Glomerular visceral epithelial cell (primary cell): ENCODE measurements at regions not wholly inside any gene's neighbourhood (a gene's known extent, or its start where the extent isn't known, plus 50 kb on each side); places are given as distances from the start of the nearest gene placed in this dataset.
"Not testable (repeated sequence)": the region's sequence is repeated elsewhere in the genome, so short reads cannot be mapped to it uniquely, and the experiment has no call there.

ENCODE experiments used
- DNase-seq: peaks from one replicate; pipeline ENCODE4 v3.0.0-alpha.2; 2016; ENCODE audit errors: extremely low spot score

- no peak for DNase-seq
Measured at GRCh38 chr13:68666774-68667397, 1436.8 kb upstream of the PCDH9 start.

GRCh38 chr13:68645814-68646213, 1415.7 kb upstream of the PCDH9 start:
- no peak for DNase-seq

- no peak for DNase-seq
Measured at GRCh38 chr13:68644611-68645010, 1414.5 kb upstream of the PCDH9 start.

GRCh38 chr13:68636784-68637183, 1406.6 kb upstream of the PCDH9 start:
- DNase-seq, result no peak

- no peak for DNase-seq
Measured at GRCh38 chr13:68628994-68629393, 1398.9 kb upstream of the PCDH9 start.

- DNase-seq, result no peak
Measured at GRCh38 chr13:68627379-68627778, 1397.2 kb upstream of the PCDH9 start.

- DNase-seq, result no peak
Measured at GRCh38 chr13:68616600-68617222, 1386.6 kb upstream of the PCDH9 start.

- no peak for DNase-seq
Measured at GRCh38 chr13:68609661-68610060, 1379.5 kb upstream of the PCDH9 start.

- DNase-seq, result peak; percentile 9
Measured at GRCh38 chr13:68608147-68608546, 1378.0 kb upstream of the PCDH9 start.

GRCh38 chr13:68597641-68598040, 1367.5 kb upstream of the PCDH9 start:
- DNase-seq, result no peak

GRCh38 chr13:68588623-68589022, 1358.5 kb upstream of the PCDH9 start:
- DNase-seq, result no peak

GRCh38 chr13:68584776-68585175, 1354.6 kb upstream of the PCDH9 start:
- DNase-seq, result no peak

- no peak for DNase-seq
Measured at GRCh38 chr13:68574053-68574452, 1343.9 kb upstream of the PCDH9 start.

- DNase-seq, result no peak
Measured at GRCh38 chr13:68551701-68552522, 1321.8 kb upstream of the PCDH9 start.

- no peak for DNase-seq
Measured at GRCh38 chr13:68550330-68550729, 1320.2 kb upstream of the PCDH9 start.

GRCh38 chr13:68540244-68540643, 1310.1 kb upstream of the PCDH9 start:
- DNase-seq, result no peak

GRCh38 chr13:68535329-68535728, 1305.2 kb upstream of the PCDH9 start:
- no peak for DNase-seq

GRCh38 chr13:68527167-68527566, 1297.0 kb upstream of the PCDH9 start:
- not testable (repeated sequence) for DNase-seq

GRCh38 chr13:68523838-68524424, 1293.8 kb upstream of the PCDH9 start:
- no peak for DNase-seq

GRCh38 chr13:68522184-68522583, 1292.0 kb upstream of the PCDH9 start:
- DNase-seq, result no peak

GRCh38 chr13:68509734-68510621, 1279.8 kb upstream of the PCDH9 start:
- DNase-seq, result peak; percentile 72
